HL-60 (cell line): ENCODE measurements at regions not wholly inside any gene's neighbourhood (a gene's known extent, or its start where the extent isn't known, plus 50 kb on each side); places are given as distances from the start of the nearest gene placed in this dataset.

Experiments
- GABPA ChIP-seq: IDR thresholded peaks from 2 replicates; pipeline ENCODE4 v1.6.1; 2012; ENCODE audit warnings: low read depth
- POLR2AphosphoS5 ChIP-seq: IDR thresholded peaks from 2 replicates; pipeline ENCODE4 v1.6.1; 2012; ENCODE audit warnings: low read depth
- SPI1 ChIP-seq: IDR thresholded peaks from 2 replicates; pipeline ENCODE4 v1.6.1; 2012; ENCODE audit warnings: low read depth, mild to moderate bottlenecking, borderline replicate concordance
- TF ChIP-seq, protein P1 (sequence below): IDR thresholded peaks from one replicate; pipeline ENCODE4 v1.5.1; 2011; ENCODE audit warnings: low read length, control low read depth, inconsistent platforms; ENCODE audit not compliant: insufficient read depth
- TF ChIP-seq, protein P2 (sequence below): IDR thresholded peaks from 2 replicates; pipeline ENCODE4 v1.6.1; 2012; ENCODE audit warnings: low read depth; ENCODE audit not compliant: insufficient replicate concordance

- TF ChIP-seq, protein P1, sequence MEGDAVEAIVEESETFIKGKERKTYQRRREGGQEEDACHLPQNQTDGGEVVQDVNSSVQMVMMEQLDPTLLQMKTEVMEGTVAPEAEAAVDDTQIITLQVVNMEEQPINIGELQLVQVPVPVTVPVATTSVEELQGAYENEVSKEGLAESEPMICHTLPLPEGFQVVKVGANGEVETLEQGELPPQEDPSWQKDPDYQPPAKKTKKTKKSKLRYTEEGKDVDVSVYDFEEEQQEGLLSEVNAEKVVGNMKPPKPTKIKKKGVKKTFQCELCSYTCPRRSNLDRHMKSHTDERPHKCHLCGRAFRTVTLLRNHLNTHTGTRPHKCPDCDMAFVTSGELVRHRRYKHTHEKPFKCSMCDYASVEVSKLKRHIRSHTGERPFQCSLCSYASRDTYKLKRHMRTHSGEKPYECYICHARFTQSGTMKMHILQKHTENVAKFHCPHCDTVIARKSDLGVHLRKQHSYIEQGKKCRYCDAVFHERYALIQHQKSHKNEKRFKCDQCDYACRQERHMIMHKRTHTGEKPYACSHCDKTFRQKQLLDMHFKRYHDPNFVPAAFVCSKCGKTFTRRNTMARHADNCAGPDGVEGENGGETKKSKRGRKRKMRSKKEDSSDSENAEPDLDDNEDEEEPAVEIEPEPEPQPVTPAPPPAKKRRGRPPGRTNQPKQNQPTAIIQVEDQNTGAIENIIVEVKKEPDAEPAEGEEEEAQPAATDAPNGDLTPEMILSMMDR: no peak
- TF ChIP-seq SPI1 (no peak), POLR2AphosphoS5 (no peak), GABPA (no peak)
- TF ChIP-seq, protein P2, sequence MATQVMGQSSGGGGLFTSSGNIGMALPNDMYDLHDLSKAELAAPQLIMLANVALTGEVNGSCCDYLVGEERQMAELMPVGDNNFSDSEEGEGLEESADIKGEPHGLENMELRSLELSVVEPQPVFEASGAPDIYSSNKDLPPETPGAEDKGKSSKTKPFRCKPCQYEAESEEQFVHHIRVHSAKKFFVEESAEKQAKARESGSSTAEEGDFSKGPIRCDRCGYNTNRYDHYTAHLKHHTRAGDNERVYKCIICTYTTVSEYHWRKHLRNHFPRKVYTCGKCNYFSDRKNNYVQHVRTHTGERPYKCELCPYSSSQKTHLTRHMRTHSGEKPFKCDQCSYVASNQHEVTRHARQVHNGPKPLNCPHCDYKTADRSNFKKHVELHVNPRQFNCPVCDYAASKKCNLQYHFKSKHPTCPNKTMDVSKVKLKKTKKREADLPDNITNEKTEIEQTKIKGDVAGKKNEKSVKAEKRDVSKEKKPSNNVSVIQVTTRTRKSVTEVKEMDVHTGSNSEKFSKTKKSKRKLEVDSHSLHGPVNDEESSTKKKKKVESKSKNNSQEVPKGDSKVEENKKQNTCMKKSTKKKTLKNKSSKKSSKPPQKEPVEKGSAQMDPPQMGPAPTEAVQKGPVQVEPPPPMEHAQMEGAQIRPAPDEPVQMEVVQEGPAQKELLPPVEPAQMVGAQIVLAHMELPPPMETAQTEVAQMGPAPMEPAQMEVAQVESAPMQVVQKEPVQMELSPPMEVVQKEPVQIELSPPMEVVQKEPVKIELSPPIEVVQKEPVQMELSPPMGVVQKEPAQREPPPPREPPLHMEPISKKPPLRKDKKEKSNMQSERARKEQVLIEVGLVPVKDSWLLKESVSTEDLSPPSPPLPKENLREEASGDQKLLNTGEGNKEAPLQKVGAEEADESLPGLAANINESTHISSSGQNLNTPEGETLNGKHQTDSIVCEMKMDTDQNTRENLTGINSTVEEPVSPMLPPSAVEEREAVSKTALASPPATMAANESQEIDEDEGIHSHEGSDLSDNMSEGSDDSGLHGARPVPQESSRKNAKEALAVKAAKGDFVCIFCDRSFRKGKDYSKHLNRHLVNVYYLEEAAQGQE: no peak
Measured at GRCh38 chr1:184910691-184911091, 63.6 kb downstream of the NIBAN1 start.
